Left lung (tissue), 4 donors: ENCODE measurements at regions not wholly inside any gene's neighbourhood (a gene's known extent, or its start where the extent isn't known, plus 50 kb on each side); places are given as distances from the start of the nearest gene placed in this dataset.

Experiments
- ATAC-seq: fragments of 200-7000 bp; cut with Tn5 transposase; one replicate; pipeline ENCODE4 v1.9.1; 2020; ENCODE audit warnings: moderate library complexity
- DNase-seq, 4 donors: peaks; one replicate each; pipeline ENCODE4 v3.0.0-alpha.2; 2013 to 2020
- H3K27ac ChIP-seq, 2 donors: fragments of 200-600 bp; sonication (generic) in 1 of 2; one replicate each; pipeline versions ENCODE4 v1.5.0 to v1.8.0; 2020 to 2021
- H3K27me3 ChIP-seq, 2 donors: fragments of 200-600 bp; sonication (generic) in 1 of 2; one replicate each; pipeline versions ENCODE4 v1.5.0 to v1.8.0; 2020 to 2021
- H3K36me3 ChIP-seq, 2 donors: fragments of 200-600 bp; sonication (generic) in 1 of 2; one replicate each; pipeline versions ENCODE4 v1.5.0 to v1.8.0; 2020 to 2021
- H3K4me1 ChIP-seq, 2 donors: fragments of 200-600 bp; one replicate each; pipeline ENCODE4 v1.8.0; 2021
- H3K4me3 ChIP-seq, 2 donors: fragments of 200-600 bp; sonication (generic) in 1 of 2; one replicate each; pipeline versions ENCODE4 v1.5.0 to v1.8.0; 2020 to 2021; ENCODE audit warnings: mild to moderate bottlenecking in 1 of 2
- H3K9me3 ChIP-seq, 2 donors: fragments of 200-600 bp; sonication (generic) in 1 of 2; one replicate each; pipeline versions ENCODE4 v1.5.0 to v1.8.0; 2020 to 2021
- CTCF ChIP-seq, 2 donors: fragments of 200-600 bp; sonication (generic) in 1 of 2; IDR thresholded peaks; one replicate each; pipeline versions ENCODE4 v1.5.0 to v1.8.0; 2021; ENCODE audit warnings: antibody characterized with exemption in 2 of 2
- intact Hi-C, 2 donors: fragments of 100-400 bp; cut with DNase I; formaldehyde crosslinking; loops; one replicate each; pipeline versions ENCODE4 v1.11.2 to v1.14.2; 2022
- donor health status: DM: no; HTN: yes; CAD: no.
- donor health status: DM: no; HTN: no; CAD: no.

- H3K27ac ChIP-seq, result no peak overlapping the region
- no peaks in the 10 kb centered on the region for H3K9me3 ChIP-seq
- no peaks in the 10 kb centered on the region for H3K36me3 ChIP-seq
- no peak overlapping the region for H3K4me3 ChIP-seq
- TF ChIP-seq CTCF (IDR thresholded peaks at IDR 0.05), result no peak
- intact Hi-C loops, result no loop called here
- no peak for ATAC-seq
- H3K27me3 ChIP-seq, result no peaks in the 10 kb centered on the region
- no peaks in the 10 kb centered on the region for H3K4me1 ChIP-seq
- no peak for DNase-seq
These were observed 340.8 kb upstream of the SLC10A2 start for GRCh38 chr13:103406967-103407366.

- Histone ChIP-seq H3K27ac (no peak overlapping the region), H3K4me3 (no peak overlapping the region), H3K4me1 (no peaks in the 10 kb centered on the region), H3K27me3 (no peaks in the 10 kb centered on the region), H3K36me3 (no peaks in the 10 kb centered on the region), H3K9me3 (no peaks in the 10 kb centered on the region)
- no peak for ATAC-seq
- no peak for DNase-seq
- intact Hi-C loops, result no loop called here
- TF ChIP-seq CTCF (IDR thresholded peaks at IDR 0.05), result no peak
These were observed 339.1 kb upstream of the SLC10A2 start for GRCh38 chr13:103405297-103405696.

- no peak overlapping the region for H3K4me3 ChIP-seq
- no peaks in the 10 kb centered on the region for H3K36me3 ChIP-seq
- H3K9me3 ChIP-seq, result peaks cover 0 to 8% of the 10 kb centered on the region in 2 donors
- no peak overlapping the region for H3K27ac ChIP-seq
- no peak for TF ChIP-seq CTCF (IDR thresholded peaks at IDR 0.05)
- H3K4me1 ChIP-seq, result no peaks in the 10 kb centered on the region
- ATAC-seq, result no peak
- no peaks in the 10 kb centered on the region for H3K27me3 ChIP-seq
- DNase-seq, result no peak
- intact Hi-C loops, result no loop called here
These were observed 337.6 kb upstream of the SLC10A2 start for GRCh38 chr13:103403814-103404213.

- no peak for TF ChIP-seq CTCF (IDR thresholded peaks at IDR 0.05)
- Histone ChIP-seq H3K9me3 (peaks cover 0 to 13% of the 10 kb centered on the region in 2 donors), H3K27me3 (no peaks in the 10 kb centered on the region), H3K27ac (no peak overlapping the region), H3K36me3 (no peaks in the 10 kb centered on the region), H3K4me3 (no peak overlapping the region), H3K4me1 (no peaks in the 10 kb centered on the region)
- intact Hi-C loops, result no loop called here
- no peak for ATAC-seq
- no peak for DNase-seq
These were observed 337.0 kb upstream of the SLC10A2 start for GRCh38 chr13:103403148-103403740.

GRCh38 chr13:103395139-103395538 is 328.9 kb upstream of the SLC10A2 start:
- Histone ChIP-seq H3K9me3 (peaks cover 0 to 14% of the 10 kb centered on the region in 2 donors), H3K4me1 (no peaks in the 10 kb centered on the region), H3K27me3 (no peaks in the 10 kb centered on the region), H3K4me3 (no peak overlapping the region), H3K36me3 (no peaks in the 10 kb centered on the region), H3K27ac (no peak overlapping the region)
- ATAC-seq (no peak), DNase-seq (no peak)
- TF ChIP-seq CTCF (IDR thresholded peaks at IDR 0.05), result no peak
- intact Hi-C loops, result no loop called here
